CD4-positive, alpha-beta T cell treated with Interleukin-1 beta for 1 hour (primary cell): ENCODE measurements at regions not wholly inside any gene's neighbourhood (a gene's known extent, or its start where the extent isn't known, plus 50 kb on each side); places are given as distances from the start of the nearest gene placed in this dataset.

Source experiments
- DNase-seq, 2 donors: peaks; one replicate each; pipeline ENCODE4 v3.0.0-alpha.2; 2020 to 2022

DNA sequence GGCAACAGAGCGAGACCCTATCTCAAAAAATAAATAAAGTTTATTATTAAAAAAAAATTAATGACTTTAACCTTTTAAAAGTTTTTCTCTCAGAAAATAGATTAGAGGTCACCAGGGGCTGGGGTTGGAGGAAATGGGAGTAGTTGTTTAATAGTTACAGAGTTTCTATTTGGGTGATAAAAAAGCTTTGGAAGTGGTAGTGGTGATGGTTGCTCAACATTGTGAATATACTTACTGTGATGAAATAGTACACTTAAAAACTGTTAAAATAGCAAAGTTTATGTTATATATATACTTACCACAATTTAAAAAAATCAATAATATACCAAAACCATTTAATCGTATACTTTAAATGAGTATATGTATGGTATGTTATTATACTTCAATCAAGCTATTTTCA lies 59.6 kb downstream of the ARL6IP4 start:
- no peak for DNase-seq

GRCh38 chr12:123038966-123039365 lies 58.5 kb downstream of the ARL6IP4 start:
- DNase-seq, result no peak

DNA sequence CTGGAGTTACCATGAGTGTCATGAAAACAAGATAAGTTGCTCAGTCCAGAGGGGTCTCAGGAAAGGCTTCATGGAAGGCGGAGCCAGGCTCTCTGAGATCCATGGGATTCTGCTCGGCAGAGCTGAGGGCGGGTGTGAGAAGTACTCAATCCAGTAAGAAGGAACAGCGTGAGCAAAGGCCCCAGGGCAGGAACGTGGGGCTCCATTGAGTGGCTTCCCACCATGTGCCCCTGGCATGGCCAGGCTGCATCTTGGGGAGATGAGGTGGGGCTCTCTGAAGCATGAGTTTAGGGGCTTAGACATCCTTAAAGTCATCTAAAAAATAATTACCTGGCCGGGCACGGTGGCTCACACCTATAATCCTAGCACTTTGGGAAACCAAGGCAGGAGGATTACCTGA lies 58.0 kb downstream of the ARL6IP4 start:
- DNase-seq, result no peak

DNA sequence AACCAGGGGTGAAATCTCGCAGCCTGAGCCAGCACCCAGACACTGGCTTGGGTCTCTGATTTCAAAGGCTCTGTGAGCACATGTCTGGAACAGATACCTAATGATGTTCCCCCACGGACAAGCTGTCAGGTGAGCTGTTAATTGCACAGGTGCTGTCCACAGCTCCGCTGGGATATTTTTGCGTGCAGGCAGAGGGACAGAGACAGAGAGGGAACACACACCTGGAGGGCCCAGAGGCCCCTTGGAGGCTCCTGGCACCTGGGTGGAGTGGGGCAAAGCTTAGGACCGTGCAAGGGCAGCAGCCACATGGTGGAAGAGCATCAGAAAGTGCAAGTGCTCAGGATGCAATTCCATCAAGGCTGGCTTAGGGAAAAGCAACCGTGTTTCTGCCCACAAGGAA lies 57.3 kb downstream of the ARL6IP4 start:
- no peak for DNase-seq

DNA sequence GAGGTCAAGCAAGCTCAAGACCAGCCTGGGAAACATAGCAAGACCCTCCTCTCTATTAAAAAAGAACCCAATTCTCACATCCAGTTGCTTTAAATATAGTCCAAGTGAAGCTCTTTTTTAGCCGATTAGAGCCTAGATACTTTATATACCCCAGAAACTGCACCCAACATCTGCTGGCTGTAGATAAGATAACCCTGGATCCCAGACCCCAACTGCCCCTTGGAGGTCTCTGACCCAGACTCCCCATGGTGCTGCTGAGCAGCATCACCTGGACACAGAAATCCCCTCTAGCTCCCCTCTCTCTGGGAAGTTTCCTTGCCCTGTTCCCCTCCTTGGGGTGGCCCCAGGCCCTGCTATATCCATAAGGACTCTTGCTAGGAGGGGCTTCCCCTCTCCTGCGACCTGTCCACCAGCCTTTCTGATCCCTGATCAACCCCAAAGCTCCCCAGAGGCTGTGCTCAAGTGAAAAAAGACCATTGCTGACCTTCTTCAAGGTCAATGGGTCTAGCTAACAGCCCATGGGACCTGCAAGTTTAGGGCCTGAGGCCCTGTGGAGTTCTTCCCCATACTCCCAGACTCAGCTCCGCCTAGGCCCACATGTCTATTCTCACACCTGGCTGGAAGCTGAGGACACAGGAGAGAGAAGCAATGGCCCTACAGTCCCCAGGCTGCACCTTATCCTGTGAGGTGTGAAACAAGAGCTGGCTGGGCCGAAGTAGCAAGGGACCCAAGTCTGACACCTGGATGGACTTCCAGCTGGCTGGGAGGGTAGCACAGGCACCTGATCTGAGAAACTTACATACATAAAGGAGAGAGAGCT lies 56.2 kb downstream of the ARL6IP4 start:
- DNase-seq, result no peak

DNA sequence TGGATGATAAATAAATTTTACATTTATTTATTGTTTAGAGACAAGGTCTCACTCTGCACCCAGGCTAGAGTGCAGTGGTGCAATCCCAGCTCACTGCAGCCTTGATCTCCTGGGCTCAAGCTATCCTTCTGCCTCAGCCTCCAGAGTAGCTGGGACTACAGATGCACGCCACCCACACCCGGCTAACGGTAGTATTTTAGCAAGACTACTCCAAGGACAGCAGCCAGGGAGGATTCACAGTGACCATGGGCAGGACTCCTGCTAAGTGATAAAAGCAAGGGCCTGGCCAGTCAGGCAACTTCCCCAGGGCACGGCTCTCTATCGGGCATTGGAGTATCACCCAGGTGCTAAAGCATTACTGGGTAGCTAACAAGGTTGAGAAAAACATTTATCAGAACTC lies 55.4 kb downstream of the ARL6IP4 start:
- DNase-seq, result no peak

- DNase-seq, result no peak
Measured at GRCh38 chr12:123034865-123035264, 54.4 kb downstream of the ARL6IP4 start.

DNA sequence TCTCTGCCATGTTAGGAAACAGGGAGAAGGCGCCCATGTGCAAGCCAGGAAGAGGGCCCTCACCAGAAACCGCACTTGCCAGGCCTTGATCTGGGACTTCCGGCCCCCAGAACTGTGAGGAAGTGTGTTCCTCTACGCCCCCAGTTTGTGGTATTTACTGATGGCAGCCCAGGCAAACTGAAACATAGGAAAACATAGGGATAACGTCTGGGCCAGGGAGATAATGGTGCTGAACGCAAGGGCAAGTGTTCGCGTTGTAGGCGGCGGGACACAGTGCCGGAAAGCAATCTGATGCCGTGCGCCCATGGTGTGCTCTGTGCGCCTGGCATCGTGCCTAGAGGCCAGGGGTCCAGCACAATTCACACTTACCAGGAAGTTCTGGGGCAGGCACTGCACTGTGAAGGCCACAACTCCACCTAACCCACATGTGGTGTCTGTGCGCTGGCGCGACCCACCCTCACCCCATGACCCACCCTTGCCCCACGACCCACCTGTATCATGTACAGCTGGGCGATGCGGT lies 53.6 kb downstream of the ARL6IP4 start:
- no peak for DNase-seq

GRCh38 chr12:123033392-123034021 lies 53.0 kb downstream of the ARL6IP4 start:
- DNase-seq, result no peak

- no peak for DNase-seq
Measured at GRCh38 chr12:123032736-123033391, 52.4 kb downstream of the ARL6IP4 start.
